Esophagus muscularis mucosa (tissue), 4 donors: ENCODE measurements at regions not wholly inside any gene's neighbourhood (a gene's known extent, or its start where the extent isn't known, plus 50 kb on each side); places are given as distances from the start of the nearest gene placed in this dataset.

ENCODE experiments used
- DNase-seq: peaks from one replicate; pipeline ENCODE4 v3.0.0-alpha.2; 2017; ENCODE audit errors: extremely low spot score
- H3K27ac ChIP-seq, 4 donors: fragments of 200-600 bp; sonication (generic); replicated peaks in 1 of 4; 1 replicate in 3 of 4; 2 replicates in 1 of 4; pipeline ENCODE4 v1.5.1; 2016 to 2019; ENCODE audit warnings: mild to moderate bottlenecking in 1 of 4
- H3K27me3 ChIP-seq, 4 donors: fragments of 200-600 bp; sonication (generic); one replicate each; pipeline versions ENCODE4 v1.5.1 to v1.6.0; 2016 to 2019
- H3K36me3 ChIP-seq, 4 donors: fragments of 200-600 bp; sonication (generic); one replicate each; pipeline ENCODE4 v1.5.1; 2016 to 2019
- H3K4me1 ChIP-seq, 4 donors: fragments of 200-600 bp; sonication (generic); one replicate each; pipeline ENCODE4 v1.5.1; 2016 to 2019
- H3K4me3 ChIP-seq, 4 donors: fragments of 200-600 bp; sonication (generic); 1 replicate in 2 of 4; 2 replicates in 2 of 4; pipeline ENCODE4 v1.5.1; 2016 to 2019; ENCODE audit warnings: mild to moderate bottlenecking in 4 of 4, moderate library complexity in 1 of 4
- H3K9me3 ChIP-seq, 4 donors: fragments of 200-600 bp; sonication (generic); 1 replicate in 3 of 4; 2 replicates in 1 of 4; pipeline ENCODE4 v1.5.1; 2016 to 2019
- EP300 ChIP-seq: sonication (generic); formaldehyde crosslinking; IDR thresholded peaks from one replicate; pipeline ENCODE4 v1.6.1; 2017; ENCODE audit warnings: antibody characterized with exemption
- POLR2A ChIP-seq: fragments of 450-650 bp; IDR thresholded peaks from one replicate; pipeline ENCODE4 v1.6.1; 2017; ENCODE audit warnings: antibody characterized with exemption, moderate library complexity, mild to moderate bottlenecking, low read depth
- POLR2AphosphoS5 ChIP-seq, 2 donors: sonication (generic); formaldehyde crosslinking; IDR thresholded peaks; one replicate each; pipeline ENCODE4 v1.6.1; 2017; ENCODE audit warnings: antibody characterized with exemption in 2 of 2
- WGBS: methylation state at CpG from one replicate; pipeline ENCODE4 v1.1.5; 2018; 5-methylcytosine and 5-hydroxymethylcytosine counted together
- intact Hi-C: fragments of 100-400 bp; cut with DNase I; formaldehyde crosslinking; loops from one replicate; pipeline ENCODE4 v1.15.1; 2023
- TF ChIP-seq, protein P1 (sequence below), 3 experiments: fragments of 200-600 bp in 2 of 3; fragments of 450-650 bp in 1 of 3; sonication (generic) in 2 of 3; IDR thresholded peaks; one replicate each; pipeline ENCODE4 v1.5.1; 2017 to 2019; ENCODE audit warnings: antibody characterized with exemption in 3 of 3, mild to moderate bottlenecking in 2 of 3, moderate library complexity in 1 of 3

DNA sequence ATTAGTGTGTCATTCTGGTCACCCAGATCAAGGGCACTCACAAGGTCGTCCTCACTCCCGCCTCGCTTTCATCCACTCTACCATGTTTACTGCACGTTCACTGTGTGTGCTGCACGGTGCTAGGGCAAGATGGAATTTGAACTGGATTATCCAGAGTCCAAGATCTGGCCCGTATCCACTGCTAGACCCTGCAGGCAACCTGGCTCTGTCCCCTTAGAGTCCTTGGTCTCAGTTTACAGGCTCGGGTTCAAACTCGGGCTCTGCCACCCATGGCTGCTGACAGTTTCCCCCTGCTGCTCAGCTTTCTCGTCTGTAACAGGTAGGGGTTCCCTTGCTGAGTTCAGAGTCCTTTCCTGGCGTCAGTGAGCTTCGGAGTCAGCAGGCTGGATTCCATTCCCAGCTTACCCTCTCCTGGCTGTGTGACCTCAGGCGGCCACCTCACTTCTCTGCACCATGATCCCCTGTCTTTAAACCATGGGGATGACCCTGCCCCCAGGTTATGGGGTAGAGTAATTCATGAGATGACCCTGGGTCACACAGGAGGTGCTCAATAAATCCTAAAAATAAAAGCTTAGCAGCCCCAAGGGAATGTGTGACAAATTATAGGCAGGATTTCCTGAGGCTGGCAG is 79.6 kb upstream of the SLC6A6 start:
- no peak for TF ChIP-seq POLR2AphosphoS5 (IDR thresholded peaks at IDR 0.05)
- TF ChIP-seq EP300 = no peak
- TF ChIP-seq, protein P1, sequence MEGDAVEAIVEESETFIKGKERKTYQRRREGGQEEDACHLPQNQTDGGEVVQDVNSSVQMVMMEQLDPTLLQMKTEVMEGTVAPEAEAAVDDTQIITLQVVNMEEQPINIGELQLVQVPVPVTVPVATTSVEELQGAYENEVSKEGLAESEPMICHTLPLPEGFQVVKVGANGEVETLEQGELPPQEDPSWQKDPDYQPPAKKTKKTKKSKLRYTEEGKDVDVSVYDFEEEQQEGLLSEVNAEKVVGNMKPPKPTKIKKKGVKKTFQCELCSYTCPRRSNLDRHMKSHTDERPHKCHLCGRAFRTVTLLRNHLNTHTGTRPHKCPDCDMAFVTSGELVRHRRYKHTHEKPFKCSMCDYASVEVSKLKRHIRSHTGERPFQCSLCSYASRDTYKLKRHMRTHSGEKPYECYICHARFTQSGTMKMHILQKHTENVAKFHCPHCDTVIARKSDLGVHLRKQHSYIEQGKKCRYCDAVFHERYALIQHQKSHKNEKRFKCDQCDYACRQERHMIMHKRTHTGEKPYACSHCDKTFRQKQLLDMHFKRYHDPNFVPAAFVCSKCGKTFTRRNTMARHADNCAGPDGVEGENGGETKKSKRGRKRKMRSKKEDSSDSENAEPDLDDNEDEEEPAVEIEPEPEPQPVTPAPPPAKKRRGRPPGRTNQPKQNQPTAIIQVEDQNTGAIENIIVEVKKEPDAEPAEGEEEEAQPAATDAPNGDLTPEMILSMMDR (IDR thresholded peaks at IDR 0.05) = no peak
- TF ChIP-seq POLR2A = no peak
- DNase-seq = no peak
- peaks cover 0 to 5% (median 0%) of the 10 kb centered on the region in 4 donors for H3K9me3 ChIP-seq
- no peak overlapping the region for H3K4me3 ChIP-seq
- peaks cover 0 to 6% (median 4%) of the 10 kb centered on the region in 4 donors for H3K4me1 ChIP-seq
- H3K27me3 ChIP-seq = no peaks in the 10 kb centered on the region
- intact Hi-C loops = no loop called here
- no peaks in the 10 kb centered on the region for H3K36me3 ChIP-seq
- no peak overlapping the region for H3K27ac ChIP-seq
- 88% methylated on average over 12 of the region's 12 CpGs for WGBS

- no peak overlapping the region for H3K4me3 ChIP-seq
- intact Hi-C loops = no loop called here
- H3K4me1 ChIP-seq = peaks cover 0 to 6% (median 4%) of the 10 kb centered on the region in 4 donors
- H3K27me3 ChIP-seq = no peaks in the 10 kb centered on the region
- H3K27ac ChIP-seq = no peak overlapping the region
- no peaks in the 10 kb centered on the region for H3K36me3 ChIP-seq
- peaks cover 0 to 5% (median 0%) of the 10 kb centered on the region in 4 donors for H3K9me3 ChIP-seq
- 85% methylated on average over 12 of the region's 17 CpGs for WGBS
- DNase-seq = no peak
- no peak for TF ChIP-seq POLR2AphosphoS5 (IDR thresholded peaks at IDR 0.05)
- TF ChIP-seq, protein P1 (IDR thresholded peaks at IDR 0.05) = no peak
- TF ChIP-seq POLR2A = no peak
These were observed 78.8 kb upstream of the SLC6A6 start for GRCh38 chr3:14323401-14324223.

- Histone ChIP-seq H3K36me3 (no peaks in the 10 kb centered on the region), H3K27ac (no peak overlapping the region), H3K9me3 (peaks cover 0 to 5% (median 0%) of the 10 kb centered on the region in 4 donors), H3K4me1 (peaks cover 0 to 5% (median 2%) of the 10 kb centered on the region in 4 donors), H3K4me3 (no peak overlapping the region), H3K27me3 (no peaks in the 10 kb centered on the region)
- TF ChIP-seq POLR2AphosphoS5 (IDR thresholded peaks at IDR 0.05) (no peak), POLR2A (no peak), EP300 (no peak)
- TF ChIP-seq, protein P1 (IDR thresholded peaks at IDR 0.05) = no peak
- intact Hi-C loops = no loop called here
- no peak for DNase-seq
- 86% methylated on average over 13 of the region's 13 CpGs for WGBS
These were observed 78.0 kb upstream of the SLC6A6 start for GRCh38 chr3:14324224-14324944.

GRCh38 chr3:14328422-14328821 is 74.0 kb upstream of the SLC6A6 start:
- Histone ChIP-seq H3K4me1 (peaks cover 0 to 2% (median under 1%) of the 10 kb centered on the region in 4 donors), H3K4me3 (no peak overlapping the region), H3K27me3 (no peaks in the 10 kb centered on the region), H3K9me3 (no peaks in the 10 kb centered on the region), H3K27ac (no peak overlapping the region), H3K36me3 (no peaks in the 10 kb centered on the region)
- no peak for DNase-seq
- TF ChIP-seq, protein P1 (IDR thresholded peaks at IDR 0.05) = no peak
- TF ChIP-seq EP300 = no peak
- TF ChIP-seq POLR2A = no peak
- no peak for TF ChIP-seq POLR2AphosphoS5 (IDR thresholded peaks at IDR 0.05)
- 96% methylated on average over 3 of the region's 3 CpGs for WGBS
- intact Hi-C loops = no loop called here
